ENCODE measurements at regions not wholly inside any gene's neighbourhood (a gene's known extent, or its start where the extent isn't known, plus 50 kb on each side); places are given as distances from the start of the nearest gene placed in this dataset.

DNA sequence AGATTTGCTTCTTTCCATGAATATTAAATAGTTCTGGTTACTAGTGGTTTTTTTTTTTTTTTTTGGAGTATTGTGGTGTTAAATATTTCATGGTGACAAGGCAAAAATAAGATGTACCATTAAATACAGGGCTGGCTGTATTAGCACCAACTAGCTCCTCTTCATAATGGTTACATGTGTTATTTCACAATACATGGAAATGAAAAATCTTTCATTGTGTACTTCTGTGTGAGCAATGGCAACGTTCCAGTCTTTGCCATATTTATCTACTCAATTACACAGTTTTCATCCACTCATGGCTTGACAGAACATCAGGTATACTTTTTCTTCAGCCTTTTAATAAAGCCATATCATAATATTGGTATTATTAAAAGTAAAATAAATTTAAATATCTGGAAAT, 394.7 kb upstream of the GRM3 start:
- no peak for DNase-seq (ENCODE audit: low spot score)
- H3K4me3 ChIP-seq (ENCODE audit: low read depth in 1 of 3, low read length in 3 of 3) = no peak overlapping the region
- no peaks in the 10 kb centered on the region for H3K36me3 ChIP-seq (ENCODE audit: control insufficient read depth in 4 of 4, insufficient read depth in 3 of 4, low read depth in 1 of 4, low read length in 3 of 4)
- 46% methylated on average over 1 of the region's 1 CpG for WGBS
- H3K4me1 ChIP-seq (ENCODE audit: control insufficient read depth in 4 of 4, insufficient read depth in 4 of 4, low read length in 3 of 4) = no peaks in the 10 kb centered on the region
- TF ChIP-seq HNF4G (IDR thresholded peaks at IDR 0.05) (no peak), JUND (IDR thresholded peaks at IDR 0.05) (no peak), ZBTB33 (IDR thresholded peaks at IDR 0.05) (no peak), FOXA1 (IDR thresholded peaks at IDR 0.05) (no peak), FOXA2 (IDR thresholded peaks at IDR 0.05) (no peak), NR2F2 (IDR thresholded peaks at IDR 0.05) (no peak), GABPA (IDR thresholded peaks at IDR 0.05 in 1 of 2, conservative IDR thresholded peaks at IDR 0.05 in 1 of 2) (no peak), SP1 (IDR thresholded peaks at IDR 0.05) (no peak), TAF1 (conservative IDR thresholded peaks at IDR 0.05) (no peak), RAD21 (IDR thresholded peaks at IDR 0.05) (no peak), RXRA (IDR thresholded peaks at IDR 0.05) (no peak)
- TF ChIP-seq, protein P1, sequence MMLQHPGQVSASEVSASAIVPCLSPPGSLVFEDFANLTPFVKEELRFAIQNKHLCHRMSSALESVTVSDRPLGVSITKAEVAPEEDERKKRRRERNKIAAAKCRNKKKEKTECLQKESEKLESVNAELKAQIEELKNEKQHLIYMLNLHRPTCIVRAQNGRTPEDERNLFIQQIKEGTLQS (IDR thresholded peaks at IDR 0.05) = no peak
- peaks cover 0 to 5% (median 0%) of the 10 kb centered on the region in 4 donors for H3K9me3 ChIP-seq (ENCODE audit: control insufficient read depth in 4 of 4, low read length in 3 of 4)
- H3K9ac ChIP-seq (ENCODE audit: low read depth in 1 of 2, low read length in 2 of 2) = no peak overlapping the region
- H3K27ac ChIP-seq (ENCODE audit: low read depth in 1 of 2, low read length in 2 of 2) = no peak overlapping the region
- peaks cover 0 to 3% (median 0%) of the 10 kb centered on the region in 4 donors for H3K27me3 ChIP-seq (ENCODE audit: control insufficient read depth in 4 of 4, insufficient read depth in 4 of 4, low read length in 3 of 4)

DNA sequence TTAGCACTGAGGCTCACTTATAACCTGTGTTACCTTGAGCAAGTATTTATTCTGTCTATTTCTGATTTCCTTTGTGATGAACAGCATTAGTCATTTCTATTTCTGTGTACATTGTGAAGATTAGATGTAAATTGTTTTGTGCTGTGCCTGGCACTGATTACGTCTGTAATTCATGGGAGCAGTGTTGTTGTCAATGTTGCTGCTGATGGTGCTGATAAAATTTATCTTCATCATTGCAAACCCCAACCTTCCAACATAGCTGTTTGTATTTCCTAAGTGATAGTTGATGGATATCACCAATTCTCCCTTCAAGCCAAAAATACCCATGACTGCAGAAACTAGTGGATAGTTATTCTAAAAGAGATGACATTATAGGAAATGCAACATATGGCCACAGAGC, 400.5 kb upstream of the GRM3 start:
- Histone ChIP-seq H3K27ac (ENCODE audit: low read depth in 1 of 2, low read length in 2 of 2) (no peak overlapping the region), H3K27me3 (ENCODE audit: control insufficient read depth in 4 of 4, insufficient read depth in 4 of 4, low read length in 3 of 4) (no peaks in the 10 kb centered on the region), H3K4me1 (ENCODE audit: control insufficient read depth in 4 of 4, insufficient read depth in 4 of 4, low read length in 3 of 4) (no peaks in the 10 kb centered on the region), H3K4me3 (ENCODE audit: low read depth in 1 of 3, low read length in 3 of 3) (no peak overlapping the region), H3K9me3 (ENCODE audit: control insufficient read depth in 4 of 4, low read length in 3 of 4) (no peaks in the 10 kb centered on the region), H3K36me3 (ENCODE audit: control insufficient read depth in 4 of 4, insufficient read depth in 3 of 4, low read depth in 1 of 4, low read length in 3 of 4) (no peaks in the 10 kb centered on the region), H3K9ac (ENCODE audit: low read depth in 1 of 2, low read length in 2 of 2) (no peak overlapping the region)
- no peak for DNase-seq (ENCODE audit: low spot score)
- 39% methylated on average over 1 of the region's 1 CpG for WGBS
- TF ChIP-seq TAF1 (conservative IDR thresholded peaks at IDR 0.05) (no peak), YY1 (IDR thresholded peaks at IDR 0.05) (no peak), SP1 (IDR thresholded peaks at IDR 0.05) (no peak), HNF4G (IDR thresholded peaks at IDR 0.05) (no peak), JUND (IDR thresholded peaks at IDR 0.05) (no peak), REST (IDR thresholded peaks at IDR 0.05) (no peak), EGR1 (IDR thresholded peaks at IDR 0.05; ENCODE audit: low read depth in 2 of 2) (no peak), FOXA1 (IDR thresholded peaks at IDR 0.05) (no peak), ZBTB33 (IDR thresholded peaks at IDR 0.05) (no peak), RAD21 (IDR thresholded peaks at IDR 0.05) (no peak)

Data from liver (tissue), 7 donors.